GM12878 (cell line): ENCODE measurements at regions not wholly inside any gene's neighbourhood (a gene's known extent, or its start where the extent isn't known, plus 50 kb on each side); places are given as distances from the start of the nearest gene placed in this dataset.

Experiments
- ATAC-seq: fragments of 200-7000 bp; cut with Tn5 transposase; 3 replicates; pipeline ENCODE4 v1.9.1; 2020; ENCODE audit warnings: mild to moderate bottlenecking, moderate library complexity
- BruUV-seq: library from RNA; stranded (reverse); fragments of 400-500 nt; replicated peaks from 2 replicates; lab custom pipeline; 2021; lab: Mats Ljungman, UMichigan
- CTCF ChIA-PET: fragments of 300-600 bp; sonication (Branson Sonifier 250); formaldehyde crosslinking; extraction: SDS; loops from one replicate; lab custom pipeline; 2021; ENCODE audit warnings: inconsistent platforms; lab: Yijun Ruan, JAX
- POLR2A ChIA-PET: fragments of 350-600 bp; formaldehyde crosslinking; extraction: SDS; loops from one replicate; lab custom pipeline; 2021; ENCODE audit warnings: inconsistent platforms; lab: Charles Lee
- RAD21 ChIA-PET: fragments of 300-600 bp; sonication (Branson Sonifier 250); formaldehyde crosslinking; loops from one replicate; lab custom pipeline; 2023; ENCODE audit warnings: antibody characterized with exemption; ENCODE audit not compliant: unreplicated experiment; lab: Charles Lee
- SMC1A ChIA-PET: fragments of 300-600 bp; sonication (Branson Sonifier 250); formaldehyde crosslinking; loops from one replicate; lab custom pipeline; 2023; ENCODE audit not compliant: unreplicated experiment, uncharacterized antibody; lab: Charles Lee
- DNase-seq: peaks from one replicate; pipeline ENCODE4 v3.0.0-alpha.2; 2011; ENCODE audit warnings: low read depth, low spot score
- FAIRE-seq: peaks from 3 replicates; lab custom pipeline; 2011; peaks lifted over from hg19 to GRCh38; lab: Jason Lieb, UNC
- H2AFZ ChIP-seq: 2 replicates; pipeline ENCODE4 v1.6.0; 2011; ENCODE audit warnings: low read depth, low read length, control low read depth; ENCODE audit not compliant: control insufficient read depth
- H3K27ac ChIP-seq: 2 replicates; pipeline ENCODE4 v1.5.1; 2011; ENCODE audit warnings: control low read depth; ENCODE audit not compliant: control insufficient read depth, insufficient read depth
- H3K27me3 ChIP-seq, 2 experiments: replicated peaks in 1 of 2; 2 replicates each; pipeline versions ENCODE4 v1.6.0 to v1.6.1; 2011; ENCODE audit warnings: low read length in 1 of 2; ENCODE audit not compliant: control insufficient read depth in 2 of 2, insufficient read depth in 2 of 2
- H3K36me3 ChIP-seq, 2 experiments: 2 replicates each; pipeline ENCODE4 v1.5.1; 2011; ENCODE audit warnings: low read length in 1 of 2; ENCODE audit not compliant: control insufficient read depth in 2 of 2, insufficient read depth in 2 of 2
- H3K4me1 ChIP-seq: 2 replicates; pipeline ENCODE4 v1.6.1; 2011; ENCODE audit warnings: mild to moderate bottlenecking, low read length, moderate library complexity, mixed read lengths; ENCODE audit not compliant: control insufficient read depth, insufficient read depth
- H3K4me2 ChIP-seq: 2 replicates; pipeline ENCODE4 v1.6.0; 2011; ENCODE audit warnings: control low read depth; ENCODE audit not compliant: control insufficient read depth, insufficient read depth
- H3K4me3 ChIP-seq: fragments of 200-600 bp; sonication (generic); 2 replicates; pipeline ENCODE4 v1.5.1; 2016
- H3K79me2 ChIP-seq: 2 replicates; pipeline ENCODE4 v1.6.0; 2011; ENCODE audit warnings: low read length; ENCODE audit not compliant: control insufficient read depth, insufficient read depth
- H3K9ac ChIP-seq: 2 replicates; pipeline ENCODE4 v1.8.0; 2011; ENCODE audit warnings: low read length, control low read depth, mixed read lengths; ENCODE audit not compliant: control insufficient read depth, insufficient read depth
- H3K9me3 ChIP-seq: replicated peaks from 3 replicates; pipeline ENCODE4 v1.5.1; 2011; ENCODE audit warnings: mild to moderate bottlenecking, low read length; ENCODE audit not compliant: control insufficient read depth, insufficient read depth
- H4K20me1 ChIP-seq: 2 replicates; pipeline ENCODE4 v1.6.0; 2011; ENCODE audit not compliant: control insufficient read depth, insufficient read depth
- CHD4 ChIP-seq: fragments of 200-600 bp; sonication (generic); IDR thresholded peaks from 2 replicates; pipeline ENCODE4 v1.6.1; 2016; ENCODE audit warnings: mild to moderate bottlenecking
- E2F4 ChIP-seq: IDR thresholded peaks from 2 replicates; pipeline ENCODE4 v1.6.1; 2012; ENCODE audit warnings: low read depth, low read length, improper control_type of control experiment
- ESRRA ChIP-seq: IDR thresholded peaks from 2 replicates; pipeline ENCODE4 v1.6.1; 2012; ENCODE audit warnings: mild to moderate bottlenecking, low read length, improper control_type of control experiment
- EZH2 ChIP-seq: IDR thresholded peaks from 2 replicates; pipeline ENCODE4 v1.6.1; 2012; ENCODE audit warnings: low read depth, mild to moderate bottlenecking, control low read depth, inconsistent platforms, low read length, borderline replicate concordance; ENCODE audit not compliant: control insufficient read depth
- GATAD2B ChIP-seq: fragments of 450-650 bp; conservative IDR thresholded peaks from 2 replicates; pipeline ENCODE4 v1.6.1; 2017; ENCODE audit warnings: low read depth, mild to moderate bottlenecking, moderate library complexity
- IKZF1 ChIP-seq: fragments of 450-650 bp; conservative IDR thresholded peaks from 2 replicates; pipeline ENCODE4 v1.6.1; 2017; ENCODE audit warnings: antibody characterized with exemption, mild to moderate bottlenecking
- IKZF2 ChIP-seq, 2 experiments: fragments of 450-650 bp; IDR thresholded peaks; 2 replicates each; pipeline ENCODE4 v1.6.1; 2017; ENCODE audit warnings: mild to moderate bottlenecking in 2 of 2, moderate library complexity in 2 of 2
- KAT2A ChIP-seq: conservative IDR thresholded peaks from 2 replicates; pipeline ENCODE4 v1.6.1; 2011; ENCODE audit warnings: low read depth, low read length; ENCODE audit not compliant: control insufficient read depth
- LARP7 ChIP-seq: fragments of 450-650 bp; IDR thresholded peaks from 2 replicates; pipeline ENCODE4 v1.6.1; 2017; ENCODE audit warnings: mild to moderate bottlenecking
- MTA2 ChIP-seq: fragments of 450-650 bp; IDR thresholded peaks from 2 replicates; pipeline ENCODE4 v1.6.1; 2016; ENCODE audit warnings: low read depth, mild to moderate bottlenecking, moderate library complexity
- MXI1 ChIP-seq: fragments of 150-350 bp; IDR thresholded peaks from 2 replicates; pipeline ENCODE4 v1.6.1; 2011; ENCODE audit warnings: low read depth, mild to moderate bottlenecking, inconsistent platforms, low read length, improper control_type of control experiment
- NKRF ChIP-seq: fragments of 450-650 bp; conservative IDR thresholded peaks from 2 replicates; pipeline ENCODE4 v1.6.1; 2017; ENCODE audit warnings: mild to moderate bottlenecking, moderate library complexity
- NR2C1 ChIP-seq: fragments of 450-650 bp; IDR thresholded peaks from 2 replicates; pipeline ENCODE4 v1.6.1; 2017; ENCODE audit warnings: antibody characterized with exemption, mild to moderate bottlenecking, moderate library complexity
- PRDM15 ChIP-seq: fragments of 450-650 bp; formaldehyde crosslinking; IDR thresholded peaks from 2 replicates; pipeline ENCODE4 v1.4.0; 2020; ENCODE audit warnings: mild to moderate bottlenecking, moderate library complexity
- ZBTB11 ChIP-seq: fragments of 450-650 bp; formaldehyde crosslinking; IDR thresholded peaks from 2 replicates; pipeline ENCODE4 v1.5.0; 2022; ENCODE audit warnings: mild to moderate bottlenecking, missing genetic modification characterization
- WGBS: methylation state at CpG from one replicate; pipeline ENCODE4 v1.1.6; 2016; ENCODE audit warnings: low lambda C conversion rate; ENCODE audit not compliant: insufficient replicate concordance, insufficient coverage; ENCODE audit errors: missing lambda C conversion rate; 5-methylcytosine and 5-hydroxymethylcytosine counted together
- in situ Hi-C: fragments of 300-500 bp; cut with MboI; formaldehyde crosslinking; loops from 9 replicates; pipeline ENCODE4 v1.14.3; 2018; ENCODE audit warnings: mixed read lengths
- intact Hi-C: fragments of 100-400 bp; cut with micrococcal nuclease; formaldehyde crosslinking; loops from one replicate; pipeline ENCODE4 v1.14.2; 2022; ENCODE audit not compliant: unreplicated experiment

- H3K9ac ChIP-seq: no peak overlapping the region
- no peak overlapping the region for H2AFZ ChIP-seq
- intact Hi-C loops: no loop called here
- ATAC-seq (no peak), DNase-seq (no peak), FAIRE-seq (no peak)
- ChIA-PET CTCF (no interaction called here), POLR2A (no interaction called here), RAD21 (no interaction called here), SMC1A (interaction anchor here (1.2 kb wide), 1 partner anchor 106 kb away, joined by 3 read pairs; no protein-coding TSS in a partner anchor)
- in situ Hi-C loops: no loop called here
- TF ChIP-seq MTA2: no peak
- TF ChIP-seq E2F4: no peak
- TF ChIP-seq NR2C1: no peak
- no peak for TF ChIP-seq KAT2A
- TF ChIP-seq MXI1: no peak
- no peak for TF ChIP-seq GATAD2B
- TF ChIP-seq LARP7: no peak
- TF ChIP-seq ESRRA: no peak
- no peak for TF ChIP-seq NKRF
- no peak for TF ChIP-seq PRDM15 (CRISPR knock-in tag)
- no peak for TF ChIP-seq IKZF2 (IDR thresholded peaks at IDR 0.05)
- TF ChIP-seq CHD4: no peak
- no peak for TF ChIP-seq IKZF1
- TF ChIP-seq ZBTB11 (CRISPR knock-in tag): no peak
- no peak for TF ChIP-seq EZH2
- no peaks in the 10 kb centered on the region for H3K9me3 ChIP-seq
- no peak overlapping the region for H3K27ac ChIP-seq
- H3K4me2 ChIP-seq: no peak overlapping the region
- no peaks in the 10 kb centered on the region for H3K36me3 ChIP-seq
- H3K4me3 ChIP-seq: no peak overlapping the region
- BruUV-seq: no TSS peak
- no peaks in the 10 kb centered on the region for H3K79me2 ChIP-seq
- H3K27me3 ChIP-seq: no peaks in the 10 kb centered on the region
- no peaks in the 10 kb centered on the region for H3K4me1 ChIP-seq
- H4K20me1 ChIP-seq: no peaks in the 10 kb centered on the region
- WGBS: 19% methylated on average over 2 of the region's 2 CpGs
Measured at GRCh38 chr4:156132196-156132595, 178.5 kb upstream of the CTSO start.
